Cerebellar nuclear complex (tissue), 1 donor: ENCODE measurements at regions not wholly inside any gene's neighbourhood (a gene's known extent, or its start where the extent isn't known, plus 50 kb on each side); places are given as distances from the start of the nearest gene placed in this dataset.

Experiments used
- DNase-seq, 2 experiments: peaks; one replicate each; lab custom pipeline; 2025; lab: John Stamatoyannopoulos, UW

- no peak for DNase-seq
Observed at GRCh38 chr2:144703852-144704708, 184.2 kb upstream of the ZEB2 start.

- DNase-seq, result no peak
Observed at GRCh38 chr2:144702051-144702450, 182.1 kb upstream of the ZEB2 start.

- no peak for DNase-seq
Observed at GRCh38 chr2:144701259-144701658, 181.3 kb upstream of the ZEB2 start.

- DNase-seq, result no peak
Observed at GRCh38 chr2:144698156-144698555, 178.2 kb upstream of the ZEB2 start.

GRCh38 chr2:144695657-144696056 lies 175.7 kb upstream of the ZEB2 start:
- no peak for DNase-seq

GRCh38 chr2:144694456-144694855 lies 174.5 kb upstream of the ZEB2 start:
- DNase-seq, result no peak

GRCh38 chr2:144693179-144693578 lies 173.3 kb upstream of the ZEB2 start:
- DNase-seq, result no peak

- no peak for DNase-seq
Observed at GRCh38 chr2:144692661-144693060, 172.7 kb upstream of the ZEB2 start.

GRCh38 chr2:144690771-144691170 lies 170.9 kb upstream of the ZEB2 start:
- DNase-seq, result no peak

- DNase-seq, result no peak
Observed at GRCh38 chr2:144686518-144687215, 166.7 kb upstream of the ZEB2 start.

GRCh38 chr2:144683966-144684365 lies 164.0 kb upstream of the ZEB2 start:
- DNase-seq, result no peak

GRCh38 chr2:144683107-144683753 lies 163.3 kb upstream of the ZEB2 start:
- no peak for DNase-seq

- no peak for DNase-seq
Observed at GRCh38 chr2:144682248-144682647, 162.3 kb upstream of the ZEB2 start.

GRCh38 chr2:144681389-144681788 lies 161.5 kb upstream of the ZEB2 start:
- DNase-seq, result no peak

GRCh38 chr2:144679942-144680341 lies 160.0 kb upstream of the ZEB2 start:
- DNase-seq, result no peak

GRCh38 chr2:144678736-144679135 lies 158.8 kb upstream of the ZEB2 start:
- DNase-seq, result no peak

GRCh38 chr2:144675731-144676130 lies 155.8 kb upstream of the ZEB2 start:
- DNase-seq, result no peak

- no peak for DNase-seq
Observed at GRCh38 chr2:144675331-144675730, 155.4 kb upstream of the ZEB2 start.

- no peak for DNase-seq
Observed at GRCh38 chr2:144674071-144674470, 154.2 kb upstream of the ZEB2 start.

- DNase-seq, result no peak
Observed at GRCh38 chr2:144673456-144673855, 153.5 kb upstream of the ZEB2 start.

- DNase-seq, result no peak
Observed at GRCh38 chr2:144671695-144672455, 152.0 kb upstream of the ZEB2 start.

- no peak for DNase-seq
Observed at GRCh38 chr2:144670738-144671137, 150.8 kb upstream of the ZEB2 start.
